GM19025 (cell line): ENCODE measurements at regions not wholly inside any gene's neighbourhood (a gene's known extent, or its start where the extent isn't known, plus 50 kb on each side); places are given as distances from the start of the nearest gene placed in this dataset.

Experiments
- ATAC-seq: cut with Tn5 transposase; IDR thresholded peaks from one replicate; pipeline ENCODE4 v1.9.1; 2021; ENCODE audit warnings: mild to moderate bottlenecking, low read depth, moderate library complexity; ENCODE audit not compliant: unreplicated experiment

GRCh38 chr2:64767670-64768468 lies 114.2 kb upstream of the SERTAD2 start:
- peak; percentile 91 for ATAC-seq

GRCh38 chr2:64768491-64769005 lies 114.8 kb upstream of the SERTAD2 start:
- ATAC-seq, result no peak

GRCh38 chr2:64769392-64770044 lies 115.8 kb upstream of the SERTAD2 start:
- no peak for ATAC-seq

DNA sequence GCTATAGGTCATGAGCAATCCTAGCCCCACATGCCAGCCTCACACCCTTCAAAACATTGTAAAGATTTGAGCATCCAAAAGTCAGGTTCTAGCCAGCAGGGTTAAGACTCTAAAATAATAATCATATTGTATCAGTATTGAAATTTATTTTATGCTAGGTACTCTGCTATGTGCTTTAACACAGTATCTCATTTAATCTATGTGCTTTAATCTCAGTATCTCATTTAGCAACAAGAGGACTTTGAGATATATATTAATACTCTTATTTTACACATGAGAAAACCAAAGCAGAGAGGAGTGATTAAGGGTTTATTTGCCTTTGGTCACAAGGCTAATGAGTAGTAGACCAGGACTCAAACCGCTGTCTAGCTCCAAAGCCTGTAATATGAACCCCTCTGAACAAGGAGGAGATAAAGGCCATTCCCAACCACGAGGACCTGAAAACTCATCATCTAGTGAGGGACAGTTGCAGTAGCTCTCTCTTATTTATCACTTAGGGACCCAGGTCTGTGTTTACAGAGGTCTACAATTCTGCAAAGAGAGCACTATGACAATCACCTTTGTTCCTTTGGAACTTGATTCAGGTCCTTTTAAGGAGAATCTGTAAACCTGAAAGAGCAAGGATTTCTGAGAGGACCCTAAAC lies 116.5 kb upstream of the SERTAD2 start:
- ATAC-seq, result no peak

- ATAC-seq, result no peak
Observed at GRCh38 chr2:64770781-64771334, 117.1 kb upstream of the SERTAD2 start.

DNA sequence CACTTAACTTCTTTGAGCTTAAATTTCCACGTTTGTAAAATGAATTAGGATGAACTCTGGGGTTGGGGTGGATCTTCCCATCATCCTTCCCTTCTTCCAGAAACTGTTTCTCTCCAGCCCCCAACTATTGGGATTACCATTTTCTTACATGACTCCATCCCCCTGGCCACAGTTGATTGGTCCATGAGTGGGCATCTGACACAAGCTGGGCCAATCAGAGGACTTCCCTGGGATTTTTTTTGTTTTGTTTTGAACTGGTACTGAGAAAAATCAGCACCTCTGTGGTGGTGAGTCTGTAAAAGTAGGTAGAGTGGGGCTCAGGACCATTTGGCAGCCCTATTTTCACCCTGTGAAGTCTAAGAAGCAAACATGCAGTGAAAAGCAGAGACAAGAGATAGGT lies 118.0 kb upstream of the SERTAD2 start:
- no peak for ATAC-seq

- ATAC-seq, result no peak
Observed at GRCh38 chr2:64773461-64774118, 119.9 kb upstream of the SERTAD2 start.

DNA sequence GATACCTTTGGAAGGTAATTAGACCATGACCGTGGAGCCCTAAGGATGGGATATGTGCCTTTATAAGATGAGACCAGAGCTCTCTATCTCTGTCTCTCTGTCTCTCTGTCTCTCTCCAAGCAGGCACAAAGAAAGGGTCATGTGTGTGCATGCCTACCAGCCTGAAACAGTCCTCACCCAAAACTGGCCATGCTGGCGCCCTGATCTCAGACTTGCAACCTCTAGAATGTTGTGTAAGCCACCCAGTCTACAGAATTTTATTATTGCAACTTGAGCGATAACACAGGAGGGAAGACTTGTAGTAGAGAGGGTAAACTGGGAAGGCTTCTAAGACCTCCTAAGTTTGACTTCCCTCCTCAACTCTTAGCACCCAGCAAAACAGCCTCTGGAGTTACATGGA lies 124.1 kb upstream of the SERTAD2 start:
- ATAC-seq, result no peak

DNA sequence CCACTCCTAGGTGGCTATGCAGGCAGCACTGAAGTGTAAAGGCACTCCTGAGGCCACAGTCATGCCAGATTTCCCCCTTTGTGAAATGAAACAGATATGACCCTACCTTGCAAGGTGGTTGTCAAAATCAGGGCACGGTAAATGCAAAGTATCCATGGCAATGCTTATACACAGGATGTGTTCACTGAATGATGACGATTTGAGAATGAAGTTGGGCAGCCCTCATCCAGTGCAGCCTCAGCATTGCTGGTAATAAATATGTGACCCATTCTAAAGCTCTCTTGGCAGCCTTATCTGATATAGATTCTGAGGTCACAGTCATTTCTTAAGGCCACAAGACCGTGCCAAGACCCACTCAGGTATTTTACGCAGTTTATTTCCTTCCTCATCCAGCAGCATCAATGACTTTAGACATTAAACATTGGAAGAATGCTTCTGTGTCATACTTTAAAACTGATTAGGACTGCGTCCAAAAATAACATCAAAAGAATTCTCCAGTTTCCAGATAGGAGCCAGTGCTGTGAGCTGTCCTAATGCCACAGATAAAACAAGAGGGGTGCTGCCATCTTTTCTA lies 125.5 kb upstream of the SERTAD2 start:
- ATAC-seq, result no peak

DNA sequence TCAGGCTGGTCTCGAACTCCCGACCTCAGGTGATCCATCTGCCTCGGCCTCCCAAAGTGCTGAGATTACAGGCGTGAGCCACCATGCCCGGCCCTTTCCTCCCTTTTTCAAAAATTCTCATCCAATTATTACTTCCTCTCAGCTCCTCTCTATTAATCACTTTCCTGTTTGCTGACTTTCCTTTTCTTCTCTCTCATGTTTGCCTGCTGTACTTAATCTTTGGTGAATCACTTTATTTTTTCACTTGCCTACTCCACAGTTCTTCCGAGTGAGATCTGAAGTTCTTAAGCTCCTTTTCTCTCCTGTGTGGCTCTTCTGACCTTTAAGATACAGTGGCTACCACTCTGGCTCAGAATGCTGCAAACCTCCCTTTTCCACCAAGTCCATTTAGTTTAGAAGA lies 126.3 kb upstream of the SERTAD2 start:
- no peak for ATAC-seq

GRCh38 chr2:64781711-64782390 lies 128.1 kb upstream of the SERTAD2 start:
- ATAC-seq, result no peak

- ATAC-seq, result no peak
Observed at GRCh38 chr2:64784168-64785061, 130.7 kb upstream of the SERTAD2 start.

GRCh38 chr2:64785245-64785644 lies 131.5 kb upstream of the SERTAD2 start:
- ATAC-seq, result no peak

- no peak for ATAC-seq
Observed at GRCh38 chr2:64786343-64787018, 132.8 kb upstream of the SERTAD2 start.

GRCh38 chr2:64787019-64787365 lies 133.3 kb upstream of the SERTAD2 start:
- ATAC-seq, result no peak

DNA sequence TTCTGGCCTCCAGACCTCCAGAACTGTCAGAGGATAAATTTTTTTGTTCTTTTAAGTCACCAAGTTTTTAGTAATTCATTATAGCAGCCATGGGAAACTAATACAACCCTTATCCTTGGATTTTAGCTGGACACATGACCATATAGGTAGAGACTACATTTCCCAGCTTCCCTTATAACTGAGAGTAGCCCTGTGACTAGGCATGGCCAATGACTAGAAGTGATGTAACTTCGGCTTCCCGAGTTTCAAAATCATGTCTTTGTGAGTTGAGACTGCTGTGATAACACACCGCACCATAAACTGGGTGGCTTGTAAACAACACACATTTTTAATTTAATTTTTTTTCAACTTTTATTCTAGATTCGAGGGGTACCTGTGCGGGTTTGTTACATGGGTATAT lies 134.0 kb upstream of the SERTAD2 start:
- no peak for ATAC-seq

- ATAC-seq, result no peak
Observed at GRCh38 chr2:64789466-64790320, 136.0 kb upstream of the SERTAD2 start.
